ENCODE measurements at regions not wholly inside any gene's neighbourhood (a gene's known extent, or its start where the extent isn't known, plus 50 kb on each side); places are given as distances from the start of the nearest gene placed in this dataset.
"Not testable (repeated sequence)": the region's sequence is repeated elsewhere in the genome, so short reads cannot be mapped to it uniquely, and the experiment has no call there.

- in situ Hi-C loops (cut with MboI; ENCODE audit: low sequenced_read_pairs) = not testable (repeated sequence)
Measured at GRCh38 chr13:81146576-81146975, 805.6 kb upstream of the SPRY2 start.

GRCh38 chr13:81142306-81142999 is 801.5 kb upstream of the SPRY2 start:
- in situ Hi-C loops (cut with MboI; ENCODE audit: low sequenced_read_pairs) = no loop called here

GRCh38 chr13:81140675-81141074 is 799.7 kb upstream of the SPRY2 start:
- in situ Hi-C loops (cut with MboI; ENCODE audit: low sequenced_read_pairs) = no loop called here

GRCh38 chr13:81139987-81140386 is 799.1 kb upstream of the SPRY2 start:
- in situ Hi-C loops (cut with MboI; ENCODE audit: low sequenced_read_pairs) = no loop called here

GRCh38 chr13:81138353-81138980 is 797.5 kb upstream of the SPRY2 start:
- in situ Hi-C loops (cut with MboI; ENCODE audit: low sequenced_read_pairs) = no loop called here

- in situ Hi-C loops (cut with MboI; ENCODE audit: low sequenced_read_pairs) = no loop called here
Measured at GRCh38 chr13:81133066-81133465, 792.1 kb upstream of the SPRY2 start.

- in situ Hi-C loops (cut with MboI; ENCODE audit: low sequenced_read_pairs) = no loop called here
Measured at GRCh38 chr13:81117416-81117815, 776.5 kb upstream of the SPRY2 start.

GRCh38 chr13:81116461-81117282 is 775.7 kb upstream of the SPRY2 start:
- in situ Hi-C loops (cut with MboI; ENCODE audit: low sequenced_read_pairs) = no loop called here

- in situ Hi-C loops (cut with MboI; ENCODE audit: low sequenced_read_pairs) = no loop called here
Measured at GRCh38 chr13:81109026-81109425, 768.1 kb upstream of the SPRY2 start.

- in situ Hi-C loops (cut with MboI; ENCODE audit: low sequenced_read_pairs) = no loop called here
Measured at GRCh38 chr13:81106348-81106747, 765.4 kb upstream of the SPRY2 start.

GRCh38 chr13:81104035-81104715 is 763.2 kb upstream of the SPRY2 start:
- in situ Hi-C loops (cut with MboI; ENCODE audit: low sequenced_read_pairs) = no loop called here

GRCh38 chr13:81102066-81102465 is 761.1 kb upstream of the SPRY2 start:
- in situ Hi-C loops (cut with MboI; ENCODE audit: low sequenced_read_pairs) = not testable (repeated sequence)

GRCh38 chr13:81089371-81090157 is 748.6 kb upstream of the SPRY2 start:
- in situ Hi-C loops (cut with MboI; ENCODE audit: low sequenced_read_pairs) = no loop called here

- in situ Hi-C loops (cut with MboI; ENCODE audit: low sequenced_read_pairs) = no loop called here
Measured at GRCh38 chr13:81080911-81081454, 740.1 kb upstream of the SPRY2 start.

- in situ Hi-C loops (cut with MboI; ENCODE audit: low sequenced_read_pairs) = no loop called here
Measured at GRCh38 chr13:81078048-81078447, 737.1 kb upstream of the SPRY2 start.

GRCh38 chr13:81069822-81070221 is 728.9 kb upstream of the SPRY2 start:
- in situ Hi-C loops (cut with MboI; ENCODE audit: low sequenced_read_pairs) = not testable (repeated sequence)

- in situ Hi-C loops (cut with MboI; ENCODE audit: low sequenced_read_pairs) = no loop called here
Measured at GRCh38 chr13:81058916-81059290, 718.0 kb upstream of the SPRY2 start.

- in situ Hi-C loops (cut with MboI; ENCODE audit: low sequenced_read_pairs) = no loop called here
Measured at GRCh38 chr13:81058211-81058915, 717.4 kb upstream of the SPRY2 start.

- in situ Hi-C loops (cut with MboI; ENCODE audit: low sequenced_read_pairs) = no loop called here
Measured at GRCh38 chr13:81051873-81052272, 710.9 kb upstream of the SPRY2 start.

- in situ Hi-C loops (cut with MboI; ENCODE audit: low sequenced_read_pairs) = no loop called here
Measured at GRCh38 chr13:81048026-81048461, 707.1 kb upstream of the SPRY2 start.

Measured in HL-60/S4 treated with phorbol 12-myristate 13-acetate at 8.2 ng/mL for 4 days and 3 days (cell line).